MM.1S (cell line): ENCODE measurements at regions not wholly inside any gene's neighbourhood (a gene's known extent, or its start where the extent isn't known, plus 50 kb on each side); places are given as distances from the start of the nearest gene placed in this dataset.

Experiments
- CTCF ChIP-seq: fragments of 300-600 bp; sonication (generic); IDR thresholded peaks from 2 replicates; pipeline ENCODE4 v1.5.1; 2016; ENCODE audit warnings: antibody characterized with exemption, low read length, mixed read lengths
- EZH2 ChIP-seq: fragments of 300-600 bp; sonication (generic); optimal IDR thresholded peaks from 2 replicates; pipeline ENCODE3; 2017; ENCODE audit warnings: low read depth, mild to moderate bottlenecking, antibody characterized with exemption, low read length, mixed read lengths
- EZH2phosphoT487 ChIP-seq: fragments of 300-600 bp; sonication (generic); IDR thresholded peaks from 2 replicates; pipeline ENCODE4 v1.6.1; 2018; ENCODE audit warnings: antibody characterized with exemption, low read length

GRCh38 chr13:89628567-89628966, 1718.9 kb upstream of the MIR17HG start:
- TF ChIP-seq CTCF (no peak), EZH2phosphoT487 (no peak), EZH2 (no peak)
